Putamen (tissue), 1 donor: ENCODE measurements at regions not wholly inside any gene's neighbourhood (a gene's known extent, or its start where the extent isn't known, plus 50 kb on each side); places are given as distances from the start of the nearest gene placed in this dataset.
"Not testable (repeated sequence)": the region's sequence is repeated elsewhere in the genome, so short reads cannot be mapped to it uniquely, and the experiment has no call there.

ENCODE experiments used
- DNase-seq: peaks from one replicate; pipeline ENCODE4 v3.0.0-alpha.2; 2016; ENCODE audit warnings: low spot score

GRCh38 chr9:761793-762560 lies 79.5 kb upstream of the DMRT1 start:
- no peak for DNase-seq

- DNase-seq: no peak
These were observed 77.8 kb upstream of the DMRT1 start for GRCh38 chr9:763692-764091.

DNA sequence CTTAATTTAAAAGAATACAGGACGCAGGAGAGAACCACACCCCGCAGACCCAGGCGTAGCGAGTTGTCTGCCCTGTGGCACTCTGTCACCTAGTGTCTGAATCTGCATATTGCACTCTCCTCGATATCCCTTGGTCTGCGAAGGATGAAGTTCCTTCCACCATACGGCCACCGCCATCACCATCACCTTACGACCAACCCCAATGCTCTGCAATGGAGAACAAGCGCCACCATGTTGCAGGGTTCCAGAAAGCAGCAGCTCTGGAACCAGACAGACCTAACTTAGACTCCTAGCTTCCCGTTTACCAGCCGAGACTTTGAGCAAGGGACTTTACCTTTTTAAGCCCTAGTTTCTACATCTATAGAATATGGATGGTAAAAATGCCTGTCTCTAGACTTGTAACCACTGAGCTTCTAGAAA lies 77.4 kb upstream of the DMRT1 start:
- DNase-seq: peak; percentile 30

DNA sequence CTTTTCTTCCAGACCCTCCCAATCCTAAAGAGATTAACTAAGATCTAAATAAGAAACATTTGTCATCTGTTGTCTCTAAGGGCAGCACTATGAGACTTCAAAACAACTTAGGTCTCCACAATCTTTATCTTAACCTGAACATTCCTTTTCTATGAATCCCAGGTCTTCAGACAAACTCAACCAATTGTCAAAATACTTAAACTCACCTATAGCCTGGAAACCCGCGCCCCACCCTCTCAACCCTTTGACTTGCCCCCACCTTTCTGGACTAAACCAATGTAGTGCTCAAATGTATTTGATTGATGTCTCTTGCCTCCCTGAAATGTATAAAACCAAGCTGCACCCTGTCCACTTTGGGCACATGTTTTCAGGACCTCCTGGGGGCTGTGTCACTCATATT lies 76.5 kb upstream of the DMRT1 start:
- DNase-seq: no peak

- not testable (repeated sequence) for DNase-seq
These were observed 74.4 kb upstream of the DMRT1 start for GRCh38 chr9:767061-767561.

DNA sequence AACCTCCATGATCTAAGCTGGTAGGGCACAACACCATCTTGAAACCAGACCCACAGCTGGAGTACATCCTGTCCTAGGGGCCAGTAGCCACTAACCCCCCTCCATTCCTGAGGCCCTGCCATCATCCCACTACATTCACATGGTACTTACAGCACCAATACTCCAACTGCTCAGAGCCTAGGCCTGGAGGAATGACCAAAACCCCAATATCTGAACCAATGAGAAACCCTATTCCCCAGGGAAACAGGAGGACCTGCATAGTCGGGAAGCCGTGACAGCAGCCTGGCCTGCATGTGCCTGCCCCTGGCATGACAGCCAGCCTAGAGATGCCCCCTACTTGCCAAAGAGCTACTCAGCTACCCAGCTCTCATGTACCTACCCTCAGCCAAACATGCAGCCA lies 65.4 kb upstream of the DMRT1 start:
- no peak for DNase-seq

GRCh38 chr9:777978-778377 lies 63.5 kb upstream of the DMRT1 start:
- no peak for DNase-seq

GRCh38 chr9:784202-784601 lies 57.3 kb upstream of the DMRT1 start:
- no peak for DNase-seq

GRCh38 chr9:784916-785315 lies 56.6 kb upstream of the DMRT1 start:
- no peak for DNase-seq

- no peak for DNase-seq
These were observed 55.5 kb upstream of the DMRT1 start for GRCh38 chr9:785997-786396.

GRCh38 chr9:786405-786804 lies 55.1 kb upstream of the DMRT1 start:
- DNase-seq: no peak

DNA sequence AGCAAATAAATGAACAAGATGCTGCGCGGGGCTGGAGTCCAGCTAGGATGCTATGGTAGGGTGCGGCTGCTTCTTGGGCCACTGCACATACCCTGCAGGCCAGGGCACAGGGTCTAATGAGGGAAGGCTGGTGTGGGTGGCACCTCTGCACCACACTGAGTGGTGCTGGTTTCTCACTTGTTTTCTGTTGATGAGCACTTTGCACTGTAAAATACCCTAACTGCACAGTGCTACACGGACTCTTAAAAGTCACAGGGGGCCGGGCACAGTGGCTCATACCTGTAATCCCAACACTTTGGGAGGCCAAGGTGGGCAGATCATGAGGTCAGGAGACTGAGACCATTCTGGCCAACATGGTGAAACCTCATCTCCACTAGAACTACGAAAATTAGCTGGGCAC lies 52.7 kb upstream of the DMRT1 start:
- no peak for DNase-seq
